SU-DHL-6 (cell line): ENCODE measurements at regions not wholly inside any gene's neighbourhood (a gene's known extent, or its start where the extent isn't known, plus 50 kb on each side); places are given as distances from the start of the nearest gene placed in this dataset.

Source experiments
- EZH2phosphoT487 ChIP-seq: fragments of 200-600 bp; sonication (generic), shearing (Covaris generic); conservative IDR thresholded peaks from 2 replicates; pipeline ENCODE4 v1.6.1; 2018; ENCODE audit warnings: mild to moderate bottlenecking, antibody characterized with exemption, low read length, moderate library complexity, mixed read lengths
- TF ChIP-seq, protein P1 (sequence below): fragments of 200-600 bp; sonication (generic); IDR thresholded peaks from one replicate; pipeline ENCODE4 v1.5.1; 2017; ENCODE audit warnings: antibody characterized with exemption, mild to moderate bottlenecking, low read length, moderate library complexity; ENCODE audit not compliant: insufficient read depth, poor library complexity, severe bottlenecking

DNA sequence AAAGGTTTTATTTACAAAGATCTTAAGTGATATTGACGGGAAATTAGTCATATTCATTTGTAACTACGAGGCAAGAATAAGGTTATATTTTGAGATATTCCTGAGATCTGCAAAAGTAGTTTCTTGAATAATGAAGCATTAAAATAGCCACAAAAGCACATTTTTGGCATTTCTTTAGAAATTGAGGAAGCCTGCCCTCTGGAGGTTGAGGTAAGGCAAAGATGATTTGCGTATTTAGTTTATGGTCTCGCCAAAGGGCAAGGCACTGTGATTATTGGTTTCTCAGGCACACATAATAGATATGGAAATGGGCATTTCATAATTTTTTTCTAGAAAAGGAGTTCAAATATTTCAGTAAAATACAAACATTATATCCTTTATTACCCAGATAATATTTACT is 143.7 kb upstream of the RPRM start:
- TF ChIP-seq, protein P1, sequence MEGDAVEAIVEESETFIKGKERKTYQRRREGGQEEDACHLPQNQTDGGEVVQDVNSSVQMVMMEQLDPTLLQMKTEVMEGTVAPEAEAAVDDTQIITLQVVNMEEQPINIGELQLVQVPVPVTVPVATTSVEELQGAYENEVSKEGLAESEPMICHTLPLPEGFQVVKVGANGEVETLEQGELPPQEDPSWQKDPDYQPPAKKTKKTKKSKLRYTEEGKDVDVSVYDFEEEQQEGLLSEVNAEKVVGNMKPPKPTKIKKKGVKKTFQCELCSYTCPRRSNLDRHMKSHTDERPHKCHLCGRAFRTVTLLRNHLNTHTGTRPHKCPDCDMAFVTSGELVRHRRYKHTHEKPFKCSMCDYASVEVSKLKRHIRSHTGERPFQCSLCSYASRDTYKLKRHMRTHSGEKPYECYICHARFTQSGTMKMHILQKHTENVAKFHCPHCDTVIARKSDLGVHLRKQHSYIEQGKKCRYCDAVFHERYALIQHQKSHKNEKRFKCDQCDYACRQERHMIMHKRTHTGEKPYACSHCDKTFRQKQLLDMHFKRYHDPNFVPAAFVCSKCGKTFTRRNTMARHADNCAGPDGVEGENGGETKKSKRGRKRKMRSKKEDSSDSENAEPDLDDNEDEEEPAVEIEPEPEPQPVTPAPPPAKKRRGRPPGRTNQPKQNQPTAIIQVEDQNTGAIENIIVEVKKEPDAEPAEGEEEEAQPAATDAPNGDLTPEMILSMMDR: no peak
- TF ChIP-seq EZH2phosphoT487: no peak
